CMK (cell line): ENCODE measurements at regions not wholly inside any gene's neighbourhood (a gene's known extent, or its start where the extent isn't known, plus 50 kb on each side); places are given as distances from the start of the nearest gene placed in this dataset.

Experiments
- DNase-seq: peaks from one replicate; pipeline ENCODE4 v3.0.0-alpha.2; 2010; ENCODE audit warnings: low read depth

DNA sequence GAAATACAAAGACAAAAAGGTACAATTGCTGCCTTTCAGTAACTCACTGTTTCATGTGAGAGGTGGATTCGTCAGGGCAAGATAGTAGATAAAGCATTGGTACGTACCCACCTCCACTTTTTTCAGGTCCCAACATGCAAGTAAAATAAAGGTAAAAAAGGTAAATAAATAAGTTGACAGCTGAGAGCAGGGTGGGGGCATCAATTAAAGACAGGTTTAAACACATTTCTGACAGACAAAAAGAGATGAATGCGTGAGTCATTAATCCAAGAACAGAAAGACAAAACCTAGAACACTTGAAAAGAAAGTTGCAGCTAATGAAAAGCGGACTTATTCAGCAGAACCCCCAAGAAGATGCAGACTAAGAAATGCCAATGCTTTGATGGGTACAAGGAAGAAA lies 979.6 kb upstream of the CDH2 start:
- no peak for DNase-seq

DNA sequence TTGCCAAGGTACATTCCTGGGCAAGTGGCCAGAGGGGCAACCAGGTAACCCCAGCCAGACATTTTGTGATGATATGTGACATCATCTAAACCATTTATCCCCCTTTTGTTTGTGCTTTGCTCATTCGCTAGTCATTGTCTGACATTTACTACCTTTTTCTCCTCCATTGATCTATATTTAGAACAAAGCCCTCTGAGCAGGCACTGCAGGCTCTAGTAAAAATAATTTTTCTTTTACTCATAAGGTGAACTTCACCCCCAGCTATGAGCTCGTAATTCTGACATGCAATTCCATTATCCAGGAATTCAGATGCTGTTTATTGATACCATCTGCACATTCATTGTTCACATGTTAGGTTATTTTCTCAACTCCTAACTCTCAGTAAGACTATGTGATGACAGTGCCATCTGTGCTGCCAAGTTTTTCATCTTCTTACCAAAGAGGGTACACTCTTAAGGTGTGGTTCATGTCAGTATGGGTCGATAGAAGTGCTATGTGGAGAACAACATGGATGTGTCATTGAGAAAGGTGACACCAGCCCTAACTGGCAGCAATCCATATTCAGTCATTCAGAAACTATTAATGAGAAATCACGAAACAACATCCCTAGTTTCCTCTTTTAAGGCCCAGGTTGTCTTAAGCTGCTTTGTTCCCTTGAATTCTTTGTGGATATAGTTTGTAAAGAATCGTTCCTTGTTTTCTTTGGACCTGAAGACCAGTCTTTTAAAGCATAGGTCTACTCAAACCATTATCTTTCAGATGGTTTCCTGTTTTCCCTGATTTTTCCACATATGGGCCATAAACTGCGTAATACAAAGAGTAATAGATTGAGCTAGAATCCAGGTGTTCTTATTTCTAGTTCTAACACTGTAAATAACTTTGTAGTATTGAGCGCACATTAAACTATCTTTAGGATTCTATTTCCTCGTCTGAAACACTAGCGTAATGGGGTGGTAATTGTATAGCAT lies 978.1 kb upstream of the CDH2 start:
- no peak for DNase-seq

DNA sequence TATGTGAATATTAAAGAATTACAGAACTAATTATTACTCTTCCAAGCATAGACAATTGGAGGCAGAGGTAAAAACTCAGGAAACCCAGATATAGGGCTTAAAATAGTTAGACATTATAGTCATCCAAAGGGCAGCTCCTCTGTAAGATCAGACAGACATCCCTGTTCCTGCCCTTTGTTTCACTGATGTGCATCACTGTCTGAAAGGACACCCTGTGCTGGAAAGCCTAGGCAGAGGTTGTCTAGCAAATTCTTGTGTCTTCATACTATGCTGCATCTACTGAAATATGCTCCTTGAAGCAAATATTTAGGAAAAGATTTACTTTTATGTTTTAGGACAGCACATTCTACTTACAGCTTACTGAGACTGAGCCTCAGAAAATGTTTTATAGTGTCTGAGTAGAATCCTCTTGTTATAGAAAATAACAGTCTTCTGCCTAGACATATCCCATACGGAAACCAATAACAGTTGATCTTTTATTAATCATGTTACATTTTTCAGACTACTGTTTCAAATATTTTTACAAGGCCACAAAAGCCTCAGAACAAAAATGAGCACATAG lies 977.3 kb upstream of the CDH2 start:
- DNase-seq = no peak

- DNase-seq = peak; percentile 52
Measured at GRCh38 chr18:29153091-29153490, 976.2 kb upstream of the CDH2 start.

GRCh38 chr18:29147944-29148343 lies 971.0 kb upstream of the CDH2 start:
- peak; percentile 8 for DNase-seq

GRCh38 chr18:29146068-29146467 lies 969.1 kb upstream of the CDH2 start:
- no peak for DNase-seq

DNA sequence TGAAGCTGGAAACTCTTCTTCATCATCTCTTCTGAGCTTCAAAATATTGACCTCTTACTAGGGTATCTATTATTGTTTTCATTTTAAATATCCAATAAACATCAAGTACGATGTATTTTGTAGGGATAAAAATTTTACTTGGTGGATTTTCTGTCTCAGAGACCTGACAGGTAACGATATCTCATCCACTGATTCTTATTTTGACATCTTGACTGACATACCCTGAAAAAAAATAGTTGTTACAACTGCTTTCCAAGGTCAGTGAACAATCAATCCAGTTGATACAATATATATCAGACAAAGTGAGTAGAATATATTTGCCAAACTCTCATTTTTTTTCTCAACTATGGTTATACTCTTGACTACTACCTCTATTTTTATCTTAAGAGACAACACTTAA lies 963.7 kb upstream of the CDH2 start:
- DNase-seq = no peak

- DNase-seq = no peak
Measured at GRCh38 chr18:29137773-29138495, 961.0 kb upstream of the CDH2 start.

GRCh38 chr18:29123706-29124530 lies 947.0 kb upstream of the CDH2 start:
- DNase-seq = no peak

DNA sequence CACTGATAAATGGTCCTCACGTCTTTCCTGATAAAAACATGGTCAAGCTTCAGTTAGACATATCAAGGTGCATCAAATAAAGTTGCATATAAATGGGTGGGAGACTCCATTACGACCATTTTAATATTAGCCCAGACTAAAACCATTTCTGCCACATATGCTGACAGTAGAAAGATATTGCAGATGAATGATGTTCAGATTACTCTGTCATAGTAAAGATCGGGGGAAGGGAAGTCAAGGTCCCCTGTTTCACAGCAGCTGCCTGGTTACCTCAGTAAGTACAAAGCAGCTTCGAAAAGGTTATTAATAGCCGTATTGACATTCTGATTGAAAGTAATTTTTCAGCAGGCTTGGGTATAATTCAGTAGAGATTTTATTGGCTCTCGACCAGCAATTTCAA lies 927.7 kb upstream of the CDH2 start:
- DNase-seq = no peak

GRCh38 chr18:29104227-29104626 lies 927.3 kb upstream of the CDH2 start:
- DNase-seq = no peak

DNA sequence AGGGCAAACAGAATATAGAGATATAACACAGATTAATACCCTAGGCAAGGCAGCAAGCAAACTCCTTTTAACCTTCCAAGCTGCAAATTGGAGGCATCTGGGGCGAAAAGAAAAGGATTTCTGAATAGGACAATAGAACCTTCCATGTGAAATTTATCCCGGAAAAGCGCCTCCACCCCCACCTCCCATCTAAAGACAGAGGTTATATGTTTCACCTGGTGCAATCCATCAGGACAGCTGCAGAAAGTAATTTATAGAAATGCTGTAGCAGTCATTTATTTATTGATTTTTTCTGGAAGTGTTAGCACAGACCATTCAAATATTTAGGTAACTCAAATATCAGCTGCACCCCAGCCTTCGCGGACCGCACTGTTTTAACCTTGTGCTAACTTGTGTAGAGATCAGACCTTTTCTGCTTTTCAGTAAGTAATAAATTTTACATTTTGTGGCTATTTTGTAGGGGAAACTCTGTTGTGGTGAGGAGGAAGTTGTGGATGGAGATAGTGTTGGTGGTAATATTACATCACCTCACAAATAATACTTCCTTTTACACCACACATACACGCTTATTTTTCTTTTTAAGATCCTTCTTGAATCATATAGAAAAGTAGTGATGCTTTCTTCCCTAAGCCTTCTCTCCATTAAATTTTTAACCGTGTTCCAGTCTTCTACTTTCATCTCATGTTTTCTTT lies 919.3 kb upstream of the CDH2 start:
- peak; percentile 25 for DNase-seq

DNA sequence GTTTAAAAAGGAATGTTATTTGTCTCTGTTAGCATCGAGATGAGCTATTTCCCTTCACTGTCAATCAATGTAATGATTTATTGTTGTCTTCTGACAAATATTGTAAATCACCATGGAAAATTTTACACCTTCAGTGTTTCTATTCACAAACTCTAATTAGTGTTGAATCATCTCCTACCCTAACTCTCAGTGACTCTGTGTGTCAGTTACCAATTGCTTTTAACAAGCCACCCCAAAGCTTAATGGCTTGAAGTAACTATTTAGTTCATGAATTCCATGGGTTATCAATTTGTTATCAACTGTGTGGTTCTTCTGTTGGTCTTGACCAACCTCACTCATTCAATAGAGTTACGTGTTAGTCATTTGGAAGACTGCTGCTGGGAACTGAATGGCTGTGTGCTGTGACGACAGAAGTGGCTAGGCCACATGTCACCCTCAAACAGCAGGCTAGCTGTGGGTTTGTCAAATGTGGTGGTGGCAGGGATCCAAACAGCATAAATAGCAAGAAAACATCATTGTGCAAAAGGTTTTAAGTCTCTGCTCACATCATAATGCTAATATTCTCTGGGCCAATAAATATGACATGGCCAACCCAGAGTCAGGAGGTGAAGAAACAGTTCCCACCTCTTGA lies 910.8 kb upstream of the CDH2 start:
- DNase-seq = no peak

GRCh38 chr18:29084120-29084519 lies 907.2 kb upstream of the CDH2 start:
- no peak for DNase-seq

DNA sequence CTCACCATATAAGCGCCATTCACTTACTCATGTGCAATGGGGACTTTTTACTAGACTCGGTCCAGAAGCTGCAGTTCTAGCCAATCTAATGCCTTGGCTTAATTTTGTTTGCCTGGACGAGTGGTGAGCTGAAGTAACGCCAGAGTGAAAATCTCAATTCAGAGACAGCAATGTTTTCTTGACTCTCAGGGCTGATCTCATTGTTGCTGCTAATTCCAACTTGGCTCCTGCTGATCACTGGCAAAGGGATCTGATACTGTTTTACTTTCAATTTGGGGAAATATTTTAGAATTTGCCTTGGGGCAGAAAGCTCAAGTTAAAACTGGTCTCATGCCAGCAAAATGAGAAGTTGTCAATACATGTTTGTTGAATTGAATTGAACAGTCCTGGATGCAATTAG lies 906.6 kb upstream of the CDH2 start:
- no peak for DNase-seq

DNA sequence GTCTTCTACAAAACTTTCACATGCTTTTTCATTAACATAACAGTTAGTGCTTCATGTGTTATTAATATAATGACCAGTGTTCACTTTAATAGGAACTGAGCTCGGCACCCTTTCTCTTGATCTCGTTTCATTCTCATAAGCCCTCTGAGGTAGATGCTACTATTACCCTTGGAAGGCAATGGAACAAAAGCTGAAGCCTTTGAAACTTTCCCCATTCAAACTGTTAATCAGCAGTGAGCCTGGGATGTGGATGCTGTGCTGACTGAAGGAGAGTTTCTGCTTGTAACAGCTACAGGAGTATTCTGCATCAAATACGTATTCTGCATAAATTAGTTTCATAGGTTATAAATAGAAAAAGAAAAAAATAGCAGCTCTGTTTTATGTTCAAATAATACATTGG lies 904.0 kb upstream of the CDH2 start:
- no peak for DNase-seq

- no peak for DNase-seq
Measured at GRCh38 chr18:29078273-29078672, 901.3 kb upstream of the CDH2 start.

DNA sequence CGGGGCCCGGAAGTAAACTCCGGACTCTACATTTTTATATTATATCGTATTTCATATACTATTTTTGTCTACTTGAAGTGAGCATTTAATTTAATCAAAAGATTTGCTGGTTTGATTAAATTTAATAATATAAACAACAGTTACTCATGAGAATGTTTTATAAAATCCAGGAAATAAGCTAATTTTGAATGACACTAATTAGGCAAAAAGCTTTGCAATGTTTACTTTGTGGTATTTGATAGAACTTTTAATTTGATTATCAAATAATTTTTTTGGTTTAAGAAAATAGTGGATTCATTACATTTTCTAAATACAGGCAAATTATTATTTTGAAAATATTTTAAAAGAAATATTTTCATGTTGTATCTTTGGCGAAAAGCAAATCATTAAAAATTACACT lies 900.4 kb upstream of the CDH2 start:
- no peak for DNase-seq

DNA sequence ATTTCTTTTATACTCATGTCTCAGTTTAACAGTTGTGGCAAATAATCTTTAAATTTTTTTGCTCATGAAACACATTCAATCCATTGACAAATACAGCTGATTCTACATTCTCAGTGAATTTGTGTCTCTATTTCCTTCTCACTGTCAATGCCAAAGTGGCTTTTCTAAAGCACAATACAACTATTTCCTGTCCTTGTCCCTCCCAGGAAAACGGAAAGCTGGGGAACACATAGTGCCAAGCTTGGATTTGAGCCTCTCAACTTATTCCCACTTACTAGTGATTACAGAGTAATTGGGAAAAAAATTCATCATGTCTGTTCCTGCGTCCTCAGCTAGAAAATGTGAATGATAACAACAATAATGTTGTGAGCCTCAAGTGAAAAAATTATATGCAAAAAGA lies 899.7 kb upstream of the CDH2 start:
- DNase-seq = no peak

DNA sequence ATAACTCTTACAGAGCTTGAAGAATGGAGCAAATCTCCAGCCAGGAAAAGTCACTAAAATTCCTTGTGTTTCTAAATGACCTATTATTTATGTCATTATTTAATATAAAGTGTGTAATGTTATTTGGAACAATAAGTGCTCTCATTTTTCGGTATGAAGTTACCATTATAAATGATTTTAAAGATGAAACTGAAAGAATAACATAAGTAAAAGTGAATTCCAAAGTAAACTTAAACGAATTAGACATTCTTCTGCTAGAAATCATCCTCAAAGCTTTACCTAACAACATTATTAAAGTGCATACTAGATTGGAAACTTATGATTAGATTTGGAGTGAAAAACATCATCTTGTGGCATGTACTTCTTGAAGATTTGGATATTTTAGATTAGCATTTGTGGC lies 897.2 kb upstream of the CDH2 start:
- DNase-seq = no peak

GRCh38 chr18:29071869-29072268 lies 894.9 kb upstream of the CDH2 start:
- DNase-seq = no peak
